Urinary bladder (tissue), 3 donors: ENCODE measurements at regions not wholly inside any gene's neighbourhood (a gene's known extent, or its start where the extent isn't known, plus 50 kb on each side); places are given as distances from the start of the nearest gene placed in this dataset.
"Not testable (repeated sequence)": the region's sequence is repeated elsewhere in the genome, so short reads cannot be mapped to it uniquely, and the experiment has no call there.

Experiments
- DNase-seq: peaks from one replicate; pipeline ENCODE4 v3.0.0-alpha.2; 2015; ENCODE audit errors: extremely low spot score
- H3K27ac ChIP-seq: one replicate; pipeline ENCODE4 v1.5.1; 2013; ENCODE audit warnings: low read depth, mild to moderate bottlenecking, moderate library complexity
- H3K36me3 ChIP-seq: one replicate; pipeline ENCODE4 v1.6.1; 2013; ENCODE audit warnings: mild to moderate bottlenecking, moderate library complexity; ENCODE audit not compliant: insufficient read depth
- H3K4me1 ChIP-seq: one replicate; pipeline ENCODE4 v1.6.1; 2013; ENCODE audit warnings: mild to moderate bottlenecking, moderate library complexity; ENCODE audit not compliant: insufficient read depth
- H3K4me3 ChIP-seq: one replicate; pipeline ENCODE4 v1.5.1; 2013; ENCODE audit warnings: low read depth, low read length
- WGBS: extraction: QIAGEN DNeasy Blood & Tissue Kit; methylation state at CpG from one replicate; pipeline ENCODE4 v1.1.7; 2013; 5-methylcytosine and 5-hydroxymethylcytosine counted together
- donor health status: healthy with polysubstance abuse.
- donor health status: healthy.

- H3K36me3 ChIP-seq: no peaks in the 10 kb centered on the region
- 65% methylated on average over 5 of the region's 5 CpGs for WGBS
- H3K4me3 ChIP-seq: no peak overlapping the region
- no peak overlapping the region for H3K27ac ChIP-seq
- no peak for DNase-seq
- no peaks in the 10 kb centered on the region for H3K4me1 ChIP-seq
Observed at GRCh38 chr3:63719796-63720445, 67.4 kb downstream of the SNTN start.

DNA sequence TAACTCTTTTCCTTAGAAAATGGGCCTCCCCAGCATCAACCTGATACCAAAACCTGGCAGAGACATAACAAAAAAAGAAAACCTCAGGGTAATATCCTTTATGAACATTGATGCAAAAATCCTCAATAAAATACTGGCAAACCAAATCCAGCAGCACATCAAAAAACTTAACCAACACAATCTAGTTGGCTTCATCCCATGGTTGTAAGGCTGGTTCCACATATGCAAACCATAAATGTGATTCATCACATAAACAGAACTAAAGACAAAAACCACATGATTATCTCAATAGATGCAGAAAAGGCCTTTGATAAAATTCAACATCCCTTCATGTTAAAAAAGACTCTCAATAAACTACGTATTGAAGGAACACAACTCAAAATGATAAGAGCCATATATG, 68.5 kb downstream of the SNTN start:
- not testable (repeated sequence) for H3K36me3 ChIP-seq, H3K27ac ChIP-seq, H3K4me1 ChIP-seq, H3K4me3 ChIP-seq, DNase-seq
- WGBS: 46% methylated on average over 1 of the region's 1 CpG

DNA sequence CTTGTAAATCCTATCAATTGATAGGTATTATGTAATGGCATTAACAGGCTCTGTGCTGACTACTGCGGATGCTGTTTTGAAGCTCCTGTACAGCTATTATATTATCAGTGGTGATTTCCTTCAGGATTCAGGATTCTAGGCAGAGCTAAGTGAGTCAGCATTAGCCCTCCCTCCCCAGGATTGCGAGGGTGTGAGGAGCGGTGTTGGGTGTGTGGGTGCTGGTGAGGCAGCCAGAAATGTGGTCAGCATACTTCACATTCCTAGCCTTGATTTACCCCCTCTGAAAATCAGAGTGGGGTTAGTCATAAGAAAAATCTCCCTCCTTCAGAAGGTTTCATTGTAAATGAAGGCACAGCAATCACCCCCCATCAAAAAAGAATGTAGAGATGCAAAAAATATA, 72.5 kb downstream of the SNTN start:
- no peaks in the 10 kb centered on the region for H3K36me3 ChIP-seq
- H3K27ac ChIP-seq: no peak overlapping the region
- H3K4me3 ChIP-seq: no peak overlapping the region
- H3K4me1 ChIP-seq: no peaks in the 10 kb centered on the region
- WGBS: 45% methylated on average over 3 of the region's 3 CpGs
- no peak for DNase-seq

DNA sequence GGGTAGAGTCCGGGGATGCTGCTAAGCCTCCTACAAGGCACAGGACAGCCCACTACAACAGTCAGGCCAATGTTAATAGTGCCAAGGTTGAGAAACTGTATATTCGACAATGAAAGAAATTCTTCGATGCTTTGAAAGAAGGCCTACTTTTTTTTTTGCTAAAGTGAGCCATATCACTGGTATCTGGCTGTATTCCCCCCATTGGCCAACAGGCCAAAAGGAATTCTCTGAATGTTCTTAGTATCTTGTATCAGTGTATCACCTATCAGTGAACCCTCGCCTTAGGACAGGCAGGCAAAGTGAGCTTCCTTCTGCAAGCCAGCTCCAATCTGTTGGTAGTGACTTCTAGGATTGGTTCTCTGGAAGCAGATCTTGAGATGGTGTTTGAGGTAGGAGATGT, 74.2 kb downstream of the SNTN start:
- DNase-seq: no peak
- WGBS: 92% methylated on average over 4 of the region's 4 CpGs
- H3K4me1 ChIP-seq: no peaks in the 10 kb centered on the region
- H3K4me3 ChIP-seq: no peak overlapping the region
- no peak overlapping the region for H3K27ac ChIP-seq
- H3K36me3 ChIP-seq: no peaks in the 10 kb centered on the region

DNA sequence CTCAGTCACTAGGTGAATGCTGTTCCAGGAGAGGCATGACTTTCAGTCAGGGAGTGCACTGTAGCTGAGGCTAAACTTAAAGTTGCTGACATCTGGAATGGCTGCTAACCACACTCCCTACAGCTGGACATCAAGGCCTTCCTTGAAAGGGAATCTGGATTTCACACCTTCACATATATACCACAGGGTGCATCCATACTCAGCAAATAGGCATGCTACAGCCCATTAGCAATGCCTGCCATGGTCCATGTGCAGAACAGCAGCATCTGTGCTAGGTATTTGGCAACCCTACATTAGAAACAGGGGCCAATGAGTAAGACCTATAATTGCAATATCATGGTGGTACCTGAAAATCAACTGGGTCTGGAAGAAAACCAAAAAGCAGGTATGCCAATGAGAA, 74.8 kb downstream of the SNTN start:
- no peaks in the 10 kb centered on the region for H3K36me3 ChIP-seq
- no peak for DNase-seq
- no peak overlapping the region for H3K4me3 ChIP-seq
- no peak overlapping the region for H3K27ac ChIP-seq
- no peaks in the 10 kb centered on the region for H3K4me1 ChIP-seq

- no peak overlapping the region for H3K4me3 ChIP-seq
- H3K27ac ChIP-seq: no peak overlapping the region
- H3K36me3 ChIP-seq: no peaks in the 10 kb centered on the region
- DNase-seq: no peak
- H3K4me1 ChIP-seq: no peaks in the 10 kb centered on the region
- 86% methylated on average over 2 of the region's 2 CpGs for WGBS
Observed at GRCh38 chr3:63731866-63732265, 79.4 kb downstream of the SNTN start.

DNA sequence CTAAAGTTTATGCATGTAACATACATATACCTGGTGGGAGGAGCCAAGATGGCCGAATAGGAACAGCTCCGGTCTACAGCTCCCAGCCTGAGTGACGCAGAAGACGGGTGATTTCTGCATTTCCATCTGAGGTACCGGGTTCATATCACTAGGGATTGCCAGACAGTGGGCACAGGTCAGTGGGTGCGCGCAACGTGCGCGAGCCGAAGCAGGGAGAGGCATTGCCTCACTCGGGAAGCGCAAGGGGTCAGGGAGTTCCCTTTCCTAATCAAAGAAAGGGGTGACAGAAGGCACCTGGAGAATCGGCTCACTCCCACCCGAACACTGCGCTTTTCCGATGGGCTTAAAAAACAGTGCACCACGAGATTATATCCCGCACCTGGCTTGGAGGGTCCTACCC, 80.8 kb downstream of the SNTN start:
- DNase-seq, H3K36me3 ChIP-seq, H3K27ac ChIP-seq, H3K4me1 ChIP-seq, H3K4me3 ChIP-seq: not testable (repeated sequence)
- WGBS: 94% methylated on average over 19 of the region's 19 CpGs

GRCh38 chr3:63734632-63735031, 82.2 kb downstream of the SNTN start:
- not testable (repeated sequence) for DNase-seq, H3K4me3 ChIP-seq, H3K36me3 ChIP-seq, H3K4me1 ChIP-seq, H3K27ac ChIP-seq
- WGBS: 83% methylated on average over 5 of the region's 6 CpGs

GRCh38 chr3:63736757-63737156, 82.3 kb upstream of the C3orf49 start:
- DNase-seq: not testable (repeated sequence)

GRCh38 chr3:63738577-63738976, 80.5 kb upstream of the C3orf49 start:
- H3K4me1 ChIP-seq, H3K4me3 ChIP-seq, H3K36me3 ChIP-seq, H3K27ac ChIP-seq, DNase-seq: not testable (repeated sequence)
- WGBS: 90% methylated on average over 2 of the region's 3 CpGs

More at GRCh38 chr3:63736757-63737156, 82.3 kb upstream of the C3orf49 start:
- H3K4me3 ChIP-seq, H3K4me1 ChIP-seq, H3K36me3 ChIP-seq, H3K27ac ChIP-seq: not testable (repeated sequence)
- WGBS: 63% methylated on average over 1 of the region's 2 CpGs

- Histone ChIP-seq H3K4me3 (no peak overlapping the region), H3K27ac (no peak overlapping the region), H3K4me1 (no peaks in the 10 kb centered on the region), H3K36me3 (no peaks in the 10 kb centered on the region)
- no peak for DNase-seq
- 52% methylated on average over 1 of the region's 1 CpG for WGBS
Observed at GRCh38 chr3:63739474-63739873, 79.6 kb upstream of the C3orf49 start.

DNA sequence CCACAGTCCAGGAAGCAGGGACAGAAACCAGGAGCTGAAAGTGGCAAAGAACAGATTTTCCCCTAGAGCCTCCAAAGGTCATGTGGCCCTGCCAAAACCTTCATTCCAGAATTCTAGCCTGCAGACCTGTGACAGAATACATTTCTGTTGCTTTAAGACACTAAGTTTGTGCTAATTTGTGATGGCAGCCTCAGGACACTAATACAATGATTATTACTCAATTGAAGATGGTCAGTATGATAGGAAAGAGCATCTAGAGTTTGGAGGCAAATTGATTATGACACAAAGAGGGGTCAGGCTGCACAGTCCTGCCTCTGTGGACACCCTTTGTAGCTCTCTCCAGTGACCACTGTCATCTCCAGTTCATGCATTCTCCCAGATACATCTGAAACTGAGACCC, 79.0 kb upstream of the C3orf49 start:
- Histone ChIP-seq H3K4me3 (no peak overlapping the region), H3K36me3 (no peaks in the 10 kb centered on the region), H3K4me1 (no peaks in the 10 kb centered on the region), H3K27ac (no peak overlapping the region)
- no peak for DNase-seq

DNA sequence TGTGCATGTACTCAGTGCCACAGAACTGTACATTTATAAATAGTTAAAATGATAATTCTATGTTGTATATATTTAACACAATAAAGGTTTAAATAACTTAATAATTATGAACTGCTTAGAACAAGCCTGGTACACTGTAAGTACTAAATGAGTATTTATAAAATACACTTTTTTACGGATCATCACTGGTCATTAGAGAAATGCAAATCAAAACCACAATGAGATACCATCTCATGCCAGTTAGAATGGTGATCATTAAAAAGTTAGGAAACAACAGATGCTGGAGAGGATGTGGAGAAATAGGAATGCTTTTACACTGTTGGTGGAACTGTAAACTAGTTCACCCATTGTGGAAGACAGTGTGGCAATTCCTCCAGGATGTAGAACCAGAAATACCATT, 74.4 kb upstream of the C3orf49 start:
- not testable (repeated sequence) for H3K27ac ChIP-seq, H3K36me3 ChIP-seq, H3K4me1 ChIP-seq, DNase-seq, H3K4me3 ChIP-seq
- WGBS: 85% methylated on average over 1 of the region's 1 CpG

GRCh38 chr3:63745757-63746156, 73.3 kb upstream of the C3orf49 start:
- Histone ChIP-seq H3K36me3 (no peaks in the 10 kb centered on the region), H3K4me1 (no peaks in the 10 kb centered on the region), H3K4me3 (no peak overlapping the region), H3K27ac (no peak overlapping the region)
- DNase-seq: no peak
- WGBS: 74% methylated on average over 2 of the region's 2 CpGs

DNA sequence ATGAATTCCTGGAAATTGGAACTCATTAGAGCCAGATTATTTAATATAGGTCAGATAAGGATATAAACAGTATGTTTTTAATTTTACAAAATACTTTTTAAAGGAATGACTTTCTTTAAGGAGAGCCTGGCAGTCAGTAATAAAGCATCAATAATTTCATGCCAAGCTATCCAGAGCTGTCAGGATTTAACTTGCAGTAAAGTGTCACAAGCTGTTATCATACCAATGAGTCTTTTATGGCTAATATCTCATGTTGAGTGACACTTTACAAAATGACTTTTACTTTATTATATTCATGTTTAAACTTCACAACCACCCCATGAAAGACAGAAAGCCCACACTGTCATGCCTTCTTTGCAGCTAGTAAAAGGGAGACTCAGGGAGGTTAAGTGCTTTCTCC, 72.9 kb upstream of the C3orf49 start:
- Histone ChIP-seq H3K36me3 (no peaks in the 10 kb centered on the region), H3K27ac (no peak overlapping the region), H3K4me1 (no peaks in the 10 kb centered on the region), H3K4me3 (no peak overlapping the region)
- DNase-seq: no peak
